T-helper 2 cell (primary cell): ENCODE measurements at regions not wholly inside any gene's neighbourhood (a gene's known extent, or its start where the extent isn't known, plus 50 kb on each side); places are given as distances from the start of the nearest gene placed in this dataset.

ENCODE experiments used
- DNase-seq, 5 experiments: peaks; one replicate each; pipeline versions ENCODE4 v3.0.0 to v3.0.0-alpha.2; 2012 to 2022

DNA sequence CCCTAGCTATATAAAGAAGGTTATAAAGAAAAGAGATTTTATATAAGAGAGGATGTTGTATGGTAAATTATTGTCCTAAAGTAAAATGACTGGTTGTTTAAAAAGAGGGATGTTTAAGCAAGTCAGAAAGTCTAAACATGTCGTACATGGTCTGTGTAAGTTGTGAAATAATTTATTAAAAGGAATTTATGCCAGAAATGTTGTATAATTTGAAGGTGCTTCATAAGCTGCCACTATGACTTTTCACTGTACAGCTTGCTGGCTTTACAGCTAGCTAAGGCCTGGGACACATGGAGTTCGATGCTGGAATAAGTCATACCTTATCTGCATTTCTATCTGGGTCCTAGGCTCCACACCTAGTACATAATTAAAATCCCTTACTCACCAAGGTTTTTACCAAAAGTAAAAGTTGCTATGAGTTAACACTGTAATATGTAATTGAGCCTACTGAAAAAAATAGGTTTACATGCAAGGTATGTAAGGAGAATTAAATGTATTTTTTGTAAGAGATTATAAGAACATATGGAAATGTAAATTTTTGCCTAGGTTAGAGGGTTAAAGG is 59.0 kb upstream of the EDEM3 start:
- DNase-seq = no peak

DNA sequence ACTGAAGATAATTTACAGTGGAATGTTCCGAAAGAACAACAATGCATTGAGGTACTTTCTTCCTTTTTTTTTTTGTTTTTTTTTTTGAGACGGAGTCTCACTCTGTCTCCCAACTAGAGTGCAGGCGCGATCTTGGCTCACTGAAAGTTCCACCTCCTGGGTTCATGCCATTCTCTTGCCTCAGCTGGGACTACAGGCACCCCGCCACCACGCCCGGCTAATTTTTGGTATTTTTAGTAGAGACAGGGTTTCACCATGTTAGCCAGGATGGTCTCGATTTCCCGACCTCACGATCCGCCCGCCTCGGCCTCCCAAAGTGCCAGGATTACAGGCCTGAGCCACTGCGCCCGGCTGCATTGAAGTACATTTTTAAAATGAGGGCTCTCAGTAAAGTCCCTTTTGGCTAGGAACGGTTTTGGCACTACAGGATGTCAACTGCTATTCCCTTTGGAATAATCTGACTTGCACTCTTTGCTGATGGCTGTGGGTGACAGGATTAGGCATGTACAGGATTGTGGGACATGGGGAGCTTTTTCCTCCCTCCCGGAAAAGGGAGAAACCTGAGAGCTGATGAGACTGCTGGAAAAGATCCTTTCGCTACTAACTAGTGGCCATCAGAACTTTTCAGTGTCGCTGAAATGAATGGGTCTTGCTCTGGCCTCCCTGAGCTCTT is 56.9 kb upstream of the EDEM3 start:
- no peak for DNase-seq

- no peak for DNase-seq
Measured at GRCh38 chr1:184810735-184811343, 56.2 kb upstream of the EDEM3 start.

DNA sequence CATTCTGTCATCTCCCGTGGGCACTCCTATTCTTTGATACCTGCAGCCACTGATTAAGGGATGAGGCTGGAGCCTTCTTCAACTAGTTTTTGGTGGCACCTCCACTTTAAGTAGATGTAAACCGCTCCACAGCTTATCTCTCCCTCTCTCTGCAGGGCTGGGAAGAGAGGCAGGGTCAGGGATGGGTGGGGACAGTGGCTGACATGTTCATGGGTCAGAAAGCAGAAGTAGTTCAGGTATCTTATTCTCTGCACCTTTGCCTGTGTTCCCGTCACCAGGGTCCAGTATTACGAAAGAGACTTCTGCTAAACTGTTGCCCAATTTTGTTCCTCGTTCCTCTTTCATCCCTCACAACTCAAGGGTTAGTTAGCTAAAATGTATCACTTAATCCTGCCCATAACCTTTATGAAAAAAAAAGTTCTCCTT is 51.7 kb upstream of the EDEM3 start:
- no peak for DNase-seq

DNA sequence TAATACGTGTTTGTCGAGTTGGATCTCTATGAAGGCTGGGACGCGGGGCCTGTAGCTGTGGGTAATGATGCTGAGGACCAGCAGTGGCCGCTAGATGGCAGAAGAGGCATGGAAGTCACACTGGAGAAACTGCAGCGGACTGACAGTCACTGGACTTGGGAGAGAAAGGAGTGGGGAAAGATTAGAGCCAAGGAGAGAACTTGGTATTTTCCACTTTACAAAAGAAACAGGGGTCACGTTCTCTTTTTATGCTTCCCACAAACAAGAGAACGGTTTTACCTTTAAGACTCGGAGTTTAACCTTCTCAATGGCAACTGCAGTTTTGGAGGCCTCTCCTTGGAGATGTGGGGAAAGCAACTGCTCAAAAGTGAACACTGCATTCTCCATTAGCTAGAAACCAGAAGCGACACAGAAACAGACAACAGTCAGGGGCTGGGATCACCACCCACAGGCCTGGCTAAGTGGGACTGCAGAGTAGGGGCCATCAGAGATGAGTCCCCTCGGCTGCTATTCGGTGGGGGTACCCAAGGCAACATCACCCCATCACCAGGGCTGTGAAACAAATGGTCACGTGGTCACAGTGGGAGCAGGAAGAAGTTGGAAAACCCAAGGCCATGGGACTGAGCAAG is 51.1 kb upstream of the EDEM3 start:
- DNase-seq = peak; percentile 53 to 79 (median 72)
